GM12878 (cell line): ENCODE measurements at regions not wholly inside any gene's neighbourhood (a gene's known extent, or its start where the extent isn't known, plus 50 kb on each side); places are given as distances from the start of the nearest gene placed in this dataset.

ENCODE experiments used
- ATAC-seq: fragments of 200-7000 bp; cut with Tn5 transposase; 3 replicates; pipeline ENCODE4 v1.9.1; 2020; ENCODE audit warnings: mild to moderate bottlenecking, moderate library complexity
- BruUV-seq: library from RNA; stranded (reverse); fragments of 400-500 nt; replicated peaks from 2 replicates; lab custom pipeline; 2021; lab: Mats Ljungman, UMichigan
- CTCF ChIA-PET: fragments of 300-600 bp; sonication (Branson Sonifier 250); formaldehyde crosslinking; extraction: SDS; loops from one replicate; lab custom pipeline; 2021; ENCODE audit warnings: inconsistent platforms; lab: Yijun Ruan, JAX
- POLR2A ChIA-PET: fragments of 350-600 bp; formaldehyde crosslinking; extraction: SDS; loops from one replicate; lab custom pipeline; 2021; ENCODE audit warnings: inconsistent platforms; lab: Charles Lee
- RAD21 ChIA-PET: fragments of 300-600 bp; sonication (Branson Sonifier 250); formaldehyde crosslinking; loops from one replicate; lab custom pipeline; 2023; ENCODE audit warnings: antibody characterized with exemption; ENCODE audit not compliant: unreplicated experiment; lab: Charles Lee
- SMC1A ChIA-PET: fragments of 300-600 bp; sonication (Branson Sonifier 250); formaldehyde crosslinking; loops from one replicate; lab custom pipeline; 2023; ENCODE audit not compliant: unreplicated experiment, uncharacterized antibody; lab: Charles Lee
- DNase-seq: peaks from one replicate; pipeline ENCODE4 v3.0.0-alpha.2; 2011; ENCODE audit warnings: low read depth, low spot score
- FAIRE-seq: peaks from 3 replicates; lab custom pipeline; 2011; peaks lifted over from hg19 to GRCh38; lab: Jason Lieb, UNC
- H2AFZ ChIP-seq: 2 replicates; pipeline ENCODE4 v1.6.0; 2011; ENCODE audit warnings: low read depth, low read length, control low read depth; ENCODE audit not compliant: control insufficient read depth
- H3K27ac ChIP-seq: 2 replicates; pipeline ENCODE4 v1.5.1; 2011; ENCODE audit warnings: control low read depth; ENCODE audit not compliant: control insufficient read depth, insufficient read depth
- H3K27me3 ChIP-seq, 2 experiments: replicated peaks in 1 of 2; 2 replicates each; pipeline versions ENCODE4 v1.6.0 to v1.6.1; 2011; ENCODE audit warnings: low read length in 1 of 2; ENCODE audit not compliant: control insufficient read depth in 2 of 2, insufficient read depth in 2 of 2
- H3K36me3 ChIP-seq, 2 experiments: 2 replicates each; pipeline ENCODE4 v1.5.1; 2011; ENCODE audit warnings: low read length in 1 of 2; ENCODE audit not compliant: control insufficient read depth in 2 of 2, insufficient read depth in 2 of 2
- H3K4me1 ChIP-seq: 2 replicates; pipeline ENCODE4 v1.6.1; 2011; ENCODE audit warnings: mild to moderate bottlenecking, low read length, moderate library complexity, mixed read lengths; ENCODE audit not compliant: control insufficient read depth, insufficient read depth
- H3K4me2 ChIP-seq: 2 replicates; pipeline ENCODE4 v1.6.0; 2011; ENCODE audit warnings: control low read depth; ENCODE audit not compliant: control insufficient read depth, insufficient read depth
- H3K4me3 ChIP-seq: fragments of 200-600 bp; sonication (generic); 2 replicates; pipeline ENCODE4 v1.5.1; 2016
- H3K79me2 ChIP-seq: 2 replicates; pipeline ENCODE4 v1.6.0; 2011; ENCODE audit warnings: low read length; ENCODE audit not compliant: control insufficient read depth, insufficient read depth
- H3K9ac ChIP-seq: 2 replicates; pipeline ENCODE4 v1.8.0; 2011; ENCODE audit warnings: low read length, control low read depth, mixed read lengths; ENCODE audit not compliant: control insufficient read depth, insufficient read depth
- H3K9me3 ChIP-seq: replicated peaks from 3 replicates; pipeline ENCODE4 v1.5.1; 2011; ENCODE audit warnings: mild to moderate bottlenecking, low read length; ENCODE audit not compliant: control insufficient read depth, insufficient read depth
- H4K20me1 ChIP-seq: 2 replicates; pipeline ENCODE4 v1.6.0; 2011; ENCODE audit not compliant: control insufficient read depth, insufficient read depth
- EED ChIP-seq: sonication (generic); IDR thresholded peaks from 2 replicates; pipeline ENCODE4 v1.6.1; 2016; ENCODE audit warnings: antibody characterized with exemption, low read depth
- NBN ChIP-seq: fragments of 450-650 bp; IDR thresholded peaks from 2 replicates; pipeline ENCODE4 v1.6.1; 2016
- NR2C2 ChIP-seq: IDR thresholded peaks from 2 replicates; pipeline ENCODE4 v1.6.1; 2011; ENCODE audit warnings: borderline replicate concordance, low read depth; ENCODE audit not compliant: control insufficient read depth, insufficient read length
- POLR2AphosphoS5 ChIP-seq: IDR thresholded peaks from 2 replicates; pipeline ENCODE4 v1.6.1; 2011; ENCODE audit warnings: mild to moderate bottlenecking, low read length, inconsistent platforms
- RFX5 ChIP-seq: IDR thresholded peaks from 2 replicates; pipeline ENCODE4 v1.6.1; 2011; ENCODE audit warnings: low read depth, low read length, improper control_type of control experiment
- SREBF2 ChIP-seq: IDR thresholded peaks from 2 replicates; pipeline ENCODE4 v1.6.1; 2012; ENCODE audit warnings: mild to moderate bottlenecking, low read length
- YY1 ChIP-seq: IDR thresholded peaks from 2 replicates; pipeline ENCODE4 v1.6.1; 2011; ENCODE audit warnings: low read depth, mild to moderate bottlenecking, low read length
- ZNF24 ChIP-seq: fragments of 450-650 bp; IDR thresholded peaks from 2 replicates; pipeline ENCODE4 v1.6.1; 2017; ENCODE audit warnings: antibody characterized with exemption, mild to moderate bottlenecking
- WGBS: methylation state at CpG from one replicate; pipeline ENCODE4 v1.1.6; 2016; ENCODE audit warnings: low lambda C conversion rate; ENCODE audit not compliant: insufficient replicate concordance, insufficient coverage; ENCODE audit errors: missing lambda C conversion rate; 5-methylcytosine and 5-hydroxymethylcytosine counted together
- in situ Hi-C: fragments of 300-500 bp; cut with MboI; formaldehyde crosslinking; loops from 9 replicates; pipeline ENCODE4 v1.14.3; 2018; ENCODE audit warnings: mixed read lengths
- intact Hi-C: fragments of 100-400 bp; cut with micrococcal nuclease; formaldehyde crosslinking; loops from one replicate; pipeline ENCODE4 v1.14.2; 2022; ENCODE audit not compliant: unreplicated experiment
- TF ChIP-seq, protein P1 (sequence below): fragments of 450-650 bp; IDR thresholded peaks from 2 replicates; pipeline ENCODE4 v1.6.1; 2017; ENCODE audit warnings: mild to moderate bottlenecking, low read depth, inconsistent platforms; ENCODE audit not compliant: poor library complexity, severe bottlenecking

DNA sequence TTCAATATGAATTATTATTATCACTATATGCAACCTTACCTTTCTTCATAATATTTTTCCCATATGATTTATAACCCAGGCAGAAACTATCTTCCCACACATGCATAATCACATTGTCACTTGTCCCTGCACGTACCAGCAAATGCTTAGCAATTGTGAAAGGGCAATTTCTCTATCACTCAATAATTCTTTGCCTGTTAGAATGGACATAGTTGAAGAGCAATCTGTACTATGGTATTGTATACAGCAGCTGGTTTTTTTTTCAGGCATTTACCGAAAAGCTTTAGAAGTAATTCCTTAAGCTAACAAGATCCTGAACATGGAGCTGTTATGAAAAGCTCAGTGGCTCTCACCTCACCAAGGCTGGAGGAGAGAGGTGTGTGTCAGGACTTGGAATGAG lies 999.5 kb downstream of the TUSC7 start (continued):
- TF ChIP-seq, protein P1, sequence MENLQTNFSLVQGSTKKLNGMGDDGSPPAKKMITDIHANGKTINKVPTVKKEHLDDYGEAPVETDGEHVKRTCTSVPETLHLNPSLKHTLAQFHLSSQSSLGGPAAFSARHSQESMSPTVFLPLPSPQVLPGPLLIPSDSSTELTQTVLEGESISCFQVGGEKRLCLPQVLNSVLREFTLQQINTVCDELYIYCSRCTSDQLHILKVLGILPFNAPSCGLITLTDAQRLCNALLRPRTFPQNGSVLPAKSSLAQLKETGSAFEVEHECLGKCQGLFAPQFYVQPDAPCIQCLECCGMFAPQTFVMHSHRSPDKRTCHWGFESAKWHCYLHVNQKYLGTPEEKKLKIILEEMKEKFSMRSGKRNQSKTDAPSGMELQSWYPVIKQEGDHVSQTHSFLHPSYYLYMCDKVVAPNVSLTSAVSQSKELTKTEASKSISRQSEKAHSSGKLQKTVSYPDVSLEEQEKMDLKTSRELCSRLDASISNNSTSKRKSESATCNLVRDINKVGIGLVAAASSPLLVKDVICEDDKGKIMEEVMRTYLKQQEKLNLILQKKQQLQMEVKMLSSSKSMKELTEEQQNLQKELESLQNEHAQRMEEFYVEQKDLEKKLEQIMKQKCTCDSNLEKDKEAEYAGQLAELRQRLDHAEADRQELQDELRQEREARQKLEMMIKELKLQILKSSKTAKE = no peak
- TF ChIP-seq RFX5 (no peak), NBN (no peak), SREBF2 (no peak), POLR2AphosphoS5 (no peak)

DNA sequence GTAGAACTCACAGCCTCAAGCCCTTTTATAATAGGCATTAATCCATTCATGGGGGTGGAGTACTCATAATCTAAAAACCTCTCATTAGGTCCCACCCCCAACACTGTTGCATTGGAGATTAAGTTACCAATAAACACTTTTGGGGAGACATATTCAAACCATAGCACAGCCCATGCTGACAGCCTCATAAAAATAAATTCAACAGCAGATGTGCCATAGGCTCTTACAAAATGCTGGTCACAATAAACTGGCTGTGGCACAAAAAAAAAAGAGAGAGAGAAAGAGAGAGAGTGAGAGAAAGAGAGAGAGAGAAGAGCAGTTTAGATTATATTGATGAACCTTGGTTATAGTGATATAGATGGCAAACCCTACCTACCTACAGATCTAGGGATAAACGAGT lies 1000.9 kb downstream of the TUSC7 start:
- H3K36me3 ChIP-seq = no peaks in the 10 kb centered on the region
- RAD21 ChIA-PET = no interaction called here
- no peaks in the 10 kb centered on the region for H3K4me1 ChIP-seq
- no peak overlapping the region for H3K4me3 ChIP-seq
- FAIRE-seq = no peak
- H3K27ac ChIP-seq = no peak overlapping the region
- CTCF ChIA-PET = no interaction called here
- no peak overlapping the region for H3K9ac ChIP-seq
- no peak for ATAC-seq
- 0% methylated on average over 1 of the region's 1 CpG for WGBS
- intact Hi-C loops (loop anchor here (10.0 kb wide), 1 partner anchor 306 kb away; no protein-coding TSS in a partner anchor), in situ Hi-C loops (no loop called here)
- no TSS peak for BruUV-seq
- no peaks in the 10 kb centered on the region for H3K79me2 ChIP-seq
- no peaks in the 10 kb centered on the region for H3K9me3 ChIP-seq
- H4K20me1 ChIP-seq = no peaks in the 10 kb centered on the region
- POLR2A ChIA-PET = no interaction called here
- H3K4me2 ChIP-seq = no peak overlapping the region
- TF ChIP-seq ZNF24 = no peak
- no peak for TF ChIP-seq EED
- no peak for TF ChIP-seq NR2C2
- no peak for TF ChIP-seq YY1
- no peaks in the 10 kb centered on the region for H3K27me3 ChIP-seq
- SMC1A ChIA-PET = no interaction called here
- no peak for DNase-seq
- no peak overlapping the region for H2AFZ ChIP-seq
